Upper lobe of left lung (tissue), 4 donors: ENCODE measurements at regions not wholly inside any gene's neighbourhood (a gene's known extent, or its start where the extent isn't known, plus 50 kb on each side); places are given as distances from the start of the nearest gene placed in this dataset.

ENCODE experiments used
- CTCF ChIP-seq, 6 experiments: fragments of 450-650 bp in 4 of 6; fragments of 200-600 bp in 2 of 6; sonication (generic) in 2 of 6; IDR thresholded peaks; one replicate each; pipeline ENCODE4 v1.5.1; 2016 to 2019; ENCODE audit warnings: antibody characterized with exemption in 6 of 6
- POLR2A ChIP-seq, 4 donors: fragments of 450-650 bp; IDR thresholded peaks; one replicate each; pipeline ENCODE4 v1.5.1; 2016 to 2017; ENCODE audit warnings: antibody characterized with exemption in 4 of 4, mild to moderate bottlenecking in 2 of 4

GRCh38 chrX:34218063-34218462 lies 85.9 kb upstream of the FAM47A start:
- TF ChIP-seq CTCF (IDR thresholded peaks at IDR 0.05) (no peak), POLR2A (IDR thresholded peaks at IDR 0.05) (no peak)
